Fibroblast of mammary gland (primary cell): ENCODE measurements at regions not wholly inside any gene's neighbourhood (a gene's known extent, or its start where the extent isn't known, plus 50 kb on each side); places are given as distances from the start of the nearest gene placed in this dataset.

Source experiments
- DNase-seq: peaks from one replicate; pipeline ENCODE4 v3.0.0-alpha.2; 2010; ENCODE audit warnings: low read depth
- H3K4me3 ChIP-seq: 2 replicates; pipeline ENCODE4 v1.5.1; 2011; ENCODE audit warnings: low read depth, mild to moderate bottlenecking, low read length, moderate library complexity; ENCODE audit not compliant: control insufficient read depth
- CTCF ChIP-seq: conservative IDR thresholded peaks from 2 replicates; pipeline ENCODE4 v1.5.1; 2011; ENCODE audit warnings: low read depth, low read length, inconsistent platforms; ENCODE audit not compliant: control insufficient read depth, insufficient read depth

GRCh38 chr7:91411060-91411459 lies 146.8 kb downstream of the FZD1 start:
- H3K4me3 ChIP-seq, result no peak overlapping the region
- no peak for DNase-seq
- no peak for TF ChIP-seq CTCF

- no peak for TF ChIP-seq CTCF
- no peak for DNase-seq
- no peak overlapping the region for H3K4me3 ChIP-seq
Measured at GRCh38 chr7:91412298-91412697, 148.1 kb downstream of the FZD1 start.

GRCh38 chr7:91414734-91415133 lies 150.5 kb downstream of the FZD1 start:
- no peak for TF ChIP-seq CTCF
- no peak overlapping the region for H3K4me3 ChIP-seq
- DNase-seq, result no peak

GRCh38 chr7:91416155-91416865 lies 152.1 kb downstream of the FZD1 start:
- DNase-seq, result no peak
- no peak overlapping the region for H3K4me3 ChIP-seq
- TF ChIP-seq CTCF, result no peak

- TF ChIP-seq CTCF, result no peak
- H3K4me3 ChIP-seq, result no peak overlapping the region
- no peak for DNase-seq
Measured at GRCh38 chr7:91420606-91421005, 156.4 kb downstream of the FZD1 start.

GRCh38 chr7:91421018-91421417 lies 156.8 kb downstream of the FZD1 start:
- no peak for TF ChIP-seq CTCF
- no peak overlapping the region for H3K4me3 ChIP-seq

GRCh38 chr7:91424371-91424770 lies 160.1 kb downstream of the FZD1 start:
- H3K4me3 ChIP-seq, result no peak overlapping the region
- DNase-seq, result no peak
- TF ChIP-seq CTCF, result no peak

More at GRCh38 chr7:91421018-91421417, 156.8 kb downstream of the FZD1 start:
- no peak for DNase-seq
